Natural killer cell (primary cell): ENCODE measurements at regions not wholly inside any gene's neighbourhood (a gene's known extent, or its start where the extent isn't known, plus 50 kb on each side); places are given as distances from the start of the nearest gene placed in this dataset.

Experiments used
- ATAC-seq, 3 donors: fragments of 150-1000 bp in 2 of 3; fragments of 200-7000 bp in 1 of 3; cut with Tn5 transposase; 1 replicate in 1 of 3; 2 replicates in 2 of 3; pipeline ENCODE4 v1.10.0; 2021; ENCODE audit warnings: mild to moderate bottlenecking in 2 of 3, moderate library complexity in 2 of 3
- DNase-seq, 2 donors: peaks; one replicate each; pipeline versions ENCODE4 v3.0.0 to v3.0.0-alpha.2; 2013 to 2021; ENCODE audit warnings: mixed read lengths in 1 of 2
- H3K27ac ChIP-seq: one replicate; pipeline ENCODE4 v1.5.1; 2013; ENCODE audit warnings: mild to moderate bottlenecking, low read length
- H3K27me3 ChIP-seq: one replicate; pipeline ENCODE4 v1.6.1; 2013; ENCODE audit warnings: low read length; ENCODE audit not compliant: control insufficient read depth, insufficient read depth
- H3K36me3 ChIP-seq: one replicate; pipeline ENCODE4 v1.6.1; 2013; ENCODE audit warnings: low read length; ENCODE audit not compliant: control insufficient read depth, insufficient read depth
- H3K4me1 ChIP-seq: one replicate; pipeline ENCODE4 v1.6.1; 2013; ENCODE audit warnings: low read length; ENCODE audit not compliant: control insufficient read depth, insufficient read depth
- H3K4me3 ChIP-seq: one replicate; pipeline ENCODE4 v1.5.1; 2013; ENCODE audit warnings: low read length
- H3K9me3 ChIP-seq: one replicate; pipeline ENCODE4 v1.6.1; 2013; ENCODE audit warnings: low read length; ENCODE audit not compliant: control insufficient read depth, insufficient read depth
- H3K27ac Mint-ChIP-seq, 2 donors: one replicate each; pipeline ENCODE4 v1.8.0; 2022; ENCODE audit warnings: mild to moderate bottlenecking in 2 of 2, mixed read lengths in 2 of 2, moderate library complexity in 1 of 2
- H3K27me3 Mint-ChIP-seq, 2 donors: one replicate each; pipeline ENCODE4 v1.8.0; 2022; ENCODE audit warnings: low read depth in 2 of 2, mixed read lengths in 2 of 2
- H3K36me3 Mint-ChIP-seq: one replicate; pipeline ENCODE4 v1.8.0; 2022; ENCODE audit warnings: mixed read lengths
- H3K4me1 Mint-ChIP-seq, 2 donors: one replicate each; pipeline ENCODE4 v1.8.0; 2022; ENCODE audit warnings: mixed read lengths in 2 of 2
- H3K4me3 Mint-ChIP-seq: one replicate; pipeline ENCODE4 v1.8.0; 2022; ENCODE audit warnings: mild to moderate bottlenecking, moderate library complexity, mixed read lengths
- H3K9me3 Mint-ChIP-seq, 2 donors: one replicate each; pipeline ENCODE4 v1.8.0; 2022; ENCODE audit warnings: mixed read lengths in 2 of 2
- CTCF ChIP-seq: fragments of 200-600 bp; IDR thresholded peaks from one replicate; pipeline ENCODE4 v1.8.0; 2022; ENCODE audit warnings: antibody characterized with exemption
- WGBS: methylation state at CpG from one replicate; pipeline ENCODE4 v1.1.7; 2013; ENCODE audit warnings: missing lambda C conversion rate; ENCODE audit not compliant: insufficient coverage; 5-methylcytosine and 5-hydroxymethylcytosine counted together
- intact Hi-C: fragments of 100-400 bp; cut with micrococcal nuclease; formaldehyde crosslinking; loops from one replicate; pipeline ENCODE4 v1.14.2; 2022

- TF ChIP-seq CTCF = no peak
- Histone ChIP-seq H3K27ac (no peak overlapping the region), H3K4me3 (no peak overlapping the region), H3K4me1 (peaks cover 8% of the 10 kb centered on the region), H3K27me3 (peaks cover 4% of the 10 kb centered on the region), H3K9me3 (no peaks in the 10 kb centered on the region), H3K36me3 (no peaks in the 10 kb centered on the region)
- Mint-ChIP-seq H3K4me3 (no peak overlapping the region), H3K9me3 (no peaks in the 10 kb centered on the region), H3K27ac (no peak overlapping the region), H3K27me3 (peaks cover 4 to 6% of the 10 kb centered on the region in 2 donors), H3K36me3 (no peaks in the 10 kb centered on the region), H3K4me1 (peaks cover 5% of the 10 kb centered on the region in 2 donors)
- DNase-seq = no peak
- WGBS = 86% methylated on average over 2 of the region's 2 CpGs
- intact Hi-C loops = no loop called here
- no peak for ATAC-seq
Measured at GRCh38 chr4:54567327-54567726, 90.4 kb upstream of the KIT start.

- no peak for ATAC-seq
- Mint-ChIP-seq H3K27me3 (peaks cover 4 to 6% of the 10 kb centered on the region in 2 donors), H3K4me3 (no peak overlapping the region), H3K36me3 (no peaks in the 10 kb centered on the region), H3K27ac (no peak overlapping the region), H3K4me1 (peaks cover 5% of the 10 kb centered on the region in 2 donors), H3K9me3 (no peaks in the 10 kb centered on the region)
- WGBS = 58% methylated on average over 3 of the region's 3 CpGs
- Histone ChIP-seq H3K9me3 (no peaks in the 10 kb centered on the region), H3K27me3 (peaks cover 4% of the 10 kb centered on the region), H3K36me3 (no peaks in the 10 kb centered on the region), H3K4me1 (peaks cover 8% of the 10 kb centered on the region), H3K27ac (no peak overlapping the region), H3K4me3 (no peak overlapping the region)
- DNase-seq = no peak
- intact Hi-C loops = no loop called here
- TF ChIP-seq CTCF = no peak
Measured at GRCh38 chr4:54568184-54568583, 89.6 kb upstream of the KIT start.

- no peak overlapping the region for H3K4me3 Mint-ChIP-seq
- H3K9me3 ChIP-seq = no peaks in the 10 kb centered on the region
- no peaks in the 10 kb centered on the region for H3K36me3 ChIP-seq
- 79% methylated on average over 2 of the region's 2 CpGs for WGBS
- intact Hi-C loops = no loop called here
- no peaks in the 10 kb centered on the region for H3K9me3 Mint-ChIP-seq
- peaks cover 5% of the 10 kb centered on the region in 2 donors for H3K4me1 Mint-ChIP-seq
- no peak overlapping the region for H3K27ac ChIP-seq
- no peak overlapping the region for H3K27ac Mint-ChIP-seq
- ATAC-seq (no peak), DNase-seq (no peak)
- no peak overlapping the region for H3K4me3 ChIP-seq
- H3K4me1 ChIP-seq = peaks cover 8% of the 10 kb centered on the region
- no peak for TF ChIP-seq CTCF
- H3K36me3 Mint-ChIP-seq = no peaks in the 10 kb centered on the region
- H3K27me3 Mint-ChIP-seq = peaks cover 8 to 13% of the 10 kb centered on the region in 2 donors
- peaks cover 4% of the 10 kb centered on the region for H3K27me3 ChIP-seq
Measured at GRCh38 chr4:54570822-54571221, 86.9 kb upstream of the KIT start.
